ENCODE measurements at regions not wholly inside any gene's neighbourhood (a gene's known extent, or its start where the extent isn't known, plus 50 kb on each side); places are given as distances from the start of the nearest gene placed in this dataset.

- Mint-ChIP-seq H3K27ac (no peak overlapping the region), H3K9me3 (no peaks in the 10 kb centered on the region), H3K4me3 (no peak overlapping the region), H3K36me3 (no peaks in the 10 kb centered on the region), H3K4me1 (no peaks in the 10 kb centered on the region)
- no peak for DNase-seq (ENCODE audit: low spot score in 2 of 2)
- ATAC-seq: no peak
Observed at GRCh38 chr1:167166690-167167075, 54.0 kb upstream of the POU2F1 start.

- no peak for ATAC-seq
Observed at GRCh38 chr1:167168424-167168823, 52.3 kb upstream of the POU2F1 start.

GRCh38 chr1:167169642-167170041 is 51.0 kb upstream of the POU2F1 start:
- no peak for DNase-seq (ENCODE audit: low spot score in 2 of 2)
- Mint-ChIP-seq H3K9me3 (no peaks in the 10 kb centered on the region), H3K36me3 (no peaks in the 10 kb centered on the region), H3K27ac (no peak overlapping the region), H3K4me1 (no peaks in the 10 kb centered on the region), H3K4me3 (no peak overlapping the region)
- ATAC-seq: no peak

More at GRCh38 chr1:167168424-167168823, 52.3 kb upstream of the POU2F1 start:
- Mint-ChIP-seq H3K36me3 (no peaks in the 10 kb centered on the region), H3K9me3 (no peaks in the 10 kb centered on the region), H3K4me3 (no peak overlapping the region), H3K4me1 (no peaks in the 10 kb centered on the region), H3K27ac (no peak overlapping the region)
- no peak for DNase-seq (ENCODE audit: low spot score in 2 of 2)
